Muscle of back (tissue), 3 donors: ENCODE measurements at regions not wholly inside any gene's neighbourhood (a gene's known extent, or its start where the extent isn't known, plus 50 kb on each side); places are given as distances from the start of the nearest gene placed in this dataset.
A peak's percentile ranks its signal among the peaks of the same experiment; 100 is the strongest.

ENCODE experiments used
- DNase-seq, 3 donors: peaks; one replicate each; pipeline versions ENCODE4 v3.0.0 to v3.0.0-alpha.2; 2013

DNA sequence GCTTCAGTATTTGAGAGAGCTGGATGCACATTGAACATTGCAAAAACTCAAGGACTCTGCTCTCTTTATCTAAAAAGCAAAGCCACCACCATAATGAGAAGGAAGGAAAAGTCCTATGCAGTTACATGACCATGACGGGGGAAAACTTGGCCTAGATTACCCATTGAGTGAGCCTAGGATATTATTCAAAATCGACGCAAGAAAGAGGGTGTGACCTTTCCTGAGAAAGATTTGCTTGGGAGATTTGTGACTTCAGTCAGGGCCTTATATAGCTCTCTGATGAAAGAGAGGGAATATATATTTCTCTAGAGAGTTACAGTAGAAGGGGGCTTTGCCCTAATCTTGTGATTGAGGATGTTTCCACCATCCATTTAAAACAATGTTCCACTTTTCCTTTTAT lies 153.0 kb upstream of the DPYD start:
- no peak for DNase-seq

DNA sequence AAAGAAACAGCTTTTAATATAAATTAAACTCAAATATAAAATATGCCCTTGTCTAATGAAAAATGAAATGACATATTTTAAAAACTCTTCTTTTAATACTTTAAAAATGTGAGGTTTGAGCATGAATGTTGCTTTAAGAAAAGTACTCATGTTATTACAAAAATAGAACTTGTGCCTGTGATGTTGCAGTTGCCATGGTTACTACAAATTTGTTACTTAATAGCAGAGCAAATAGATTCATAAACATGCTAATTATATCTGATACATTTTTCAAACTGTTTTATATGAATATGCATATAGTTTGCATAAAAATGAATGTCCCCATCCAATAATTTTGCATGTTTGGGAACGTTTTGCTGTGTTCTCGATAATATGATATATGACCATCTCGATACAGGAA lies 152.3 kb upstream of the DPYD start:
- DNase-seq: no peak

DNA sequence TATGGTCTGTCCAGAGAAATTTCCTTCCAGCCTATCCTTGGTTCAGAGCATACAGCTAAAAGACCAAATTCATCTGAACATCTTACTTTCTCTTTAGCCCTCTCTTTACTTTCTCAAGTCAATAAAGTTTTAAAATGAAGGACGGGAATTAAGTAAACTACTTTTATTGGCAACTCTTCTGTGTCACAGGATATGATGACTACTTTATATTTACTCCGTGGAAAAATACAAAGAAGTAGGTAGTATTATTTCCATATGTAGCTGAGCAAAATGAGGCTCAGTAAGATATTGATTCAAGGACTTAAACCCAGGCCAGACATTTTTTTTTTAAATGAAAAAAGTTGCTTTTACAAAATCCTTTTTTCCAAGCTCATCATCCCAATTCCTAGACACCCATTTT lies 151.2 kb upstream of the DPYD start:
- no peak for DNase-seq

- DNase-seq: no peak
Observed at GRCh38 chr1:98068016-98068415, 147.2 kb upstream of the DPYD start.

GRCh38 chr1:98066911-98067310 lies 146.1 kb upstream of the DPYD start:
- DNase-seq: no peak

GRCh38 chr1:98059620-98060019 lies 138.8 kb upstream of the DPYD start:
- no peak for DNase-seq

DNA sequence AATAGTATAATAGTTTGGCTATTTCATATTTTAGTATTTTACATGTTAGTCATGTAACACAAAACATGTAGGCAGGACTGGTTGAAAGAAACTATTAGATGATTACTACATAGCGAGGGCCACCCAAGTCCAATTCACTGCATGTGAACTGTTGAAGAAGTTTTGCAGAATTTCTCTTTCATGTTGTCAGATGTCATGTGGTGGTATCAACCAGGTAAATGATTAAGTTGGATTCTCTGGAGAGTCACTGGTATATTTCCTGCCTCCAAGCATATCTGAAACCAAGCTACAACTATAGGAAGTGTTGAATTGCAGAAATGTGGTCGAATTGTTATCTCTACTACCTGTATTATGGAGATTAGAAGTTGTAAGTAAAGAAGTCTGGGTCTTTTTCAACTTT lies 137.8 kb upstream of the DPYD start:
- no peak for DNase-seq

- DNase-seq: no peak
Observed at GRCh38 chr1:98057236-98057910, 136.5 kb upstream of the DPYD start.

GRCh38 chr1:98056781-98057180 lies 135.9 kb upstream of the DPYD start:
- DNase-seq: no peak

GRCh38 chr1:98055457-98055856 lies 134.6 kb upstream of the DPYD start:
- no peak for DNase-seq

DNA sequence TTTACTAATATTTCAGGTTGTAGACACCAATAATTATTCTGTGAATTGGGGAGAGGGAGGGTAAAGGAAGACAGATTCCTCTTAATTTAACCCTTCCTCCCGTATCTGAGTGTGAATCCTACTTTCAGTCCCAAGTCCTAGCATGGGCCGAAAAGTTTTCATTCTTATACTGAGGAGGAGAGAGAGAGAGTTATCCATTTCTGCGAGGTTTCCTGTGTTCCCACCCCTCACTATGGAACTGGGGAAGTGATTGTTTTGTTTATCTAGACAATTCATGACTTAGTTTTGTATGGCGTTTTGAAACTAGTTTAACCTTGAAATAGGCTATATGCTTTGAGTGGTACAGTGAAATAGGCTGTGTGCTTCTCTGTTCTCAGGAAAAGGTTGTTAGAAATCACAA lies 134.0 kb upstream of the DPYD start:
- no peak for DNase-seq

- DNase-seq: no peak
Observed at GRCh38 chr1:98054367-98054701, 133.5 kb upstream of the DPYD start.

GRCh38 chr1:98053471-98054366 lies 132.9 kb upstream of the DPYD start:
- peak; percentile 59 to 88 (median 72) for DNase-seq

- DNase-seq: peak; percentile 63 to 80 (median 67)
Observed at GRCh38 chr1:98051065-98051675, 130.3 kb upstream of the DPYD start.

GRCh38 chr1:98049370-98050135 lies 128.7 kb upstream of the DPYD start:
- DNase-seq: peak in 1 of 3 donors; percentile 27

GRCh38 chr1:98048751-98049325 lies 128.0 kb upstream of the DPYD start:
- DNase-seq: no peak

DNA sequence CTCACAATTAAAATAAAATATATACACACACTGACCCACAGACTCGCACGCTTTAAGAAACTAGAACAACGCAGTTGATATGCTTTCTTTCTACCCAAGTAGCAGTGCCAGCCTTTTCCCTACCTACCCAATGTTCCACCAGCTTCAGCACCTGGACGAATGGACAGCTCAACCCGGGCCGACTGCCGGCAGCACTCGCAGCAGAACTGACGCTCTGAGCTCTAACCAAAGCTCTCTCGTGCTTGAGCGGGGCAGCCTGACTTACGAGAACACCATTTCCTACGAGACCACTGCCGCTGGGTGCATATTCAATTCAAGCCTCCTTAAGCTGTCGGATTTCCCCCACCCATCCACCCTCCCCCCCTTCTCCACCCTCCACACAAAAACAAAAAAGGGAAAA lies 127.4 kb upstream of the DPYD start:
- DNase-seq: peak; percentile 80 to 89 (median 83)

DNA sequence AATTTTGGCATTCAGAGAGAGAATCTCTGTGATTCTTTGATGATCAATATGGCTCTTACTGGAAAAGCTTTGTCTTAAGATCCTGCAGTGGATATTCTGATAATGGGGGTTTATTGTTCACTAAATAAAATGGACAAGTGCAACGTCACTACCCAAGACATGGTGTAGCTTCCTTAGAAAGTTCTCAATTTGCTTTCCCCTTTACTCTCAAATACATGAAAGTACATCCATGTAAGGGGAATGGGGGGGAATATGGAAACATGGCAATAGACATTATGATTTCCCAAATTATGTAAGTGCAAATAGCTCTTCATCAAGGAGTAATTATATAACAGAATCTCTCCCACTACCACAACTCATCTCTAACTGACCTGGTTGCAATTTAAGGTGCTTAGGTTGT lies 126.3 kb upstream of the DPYD start:
- DNase-seq: no peak

DNA sequence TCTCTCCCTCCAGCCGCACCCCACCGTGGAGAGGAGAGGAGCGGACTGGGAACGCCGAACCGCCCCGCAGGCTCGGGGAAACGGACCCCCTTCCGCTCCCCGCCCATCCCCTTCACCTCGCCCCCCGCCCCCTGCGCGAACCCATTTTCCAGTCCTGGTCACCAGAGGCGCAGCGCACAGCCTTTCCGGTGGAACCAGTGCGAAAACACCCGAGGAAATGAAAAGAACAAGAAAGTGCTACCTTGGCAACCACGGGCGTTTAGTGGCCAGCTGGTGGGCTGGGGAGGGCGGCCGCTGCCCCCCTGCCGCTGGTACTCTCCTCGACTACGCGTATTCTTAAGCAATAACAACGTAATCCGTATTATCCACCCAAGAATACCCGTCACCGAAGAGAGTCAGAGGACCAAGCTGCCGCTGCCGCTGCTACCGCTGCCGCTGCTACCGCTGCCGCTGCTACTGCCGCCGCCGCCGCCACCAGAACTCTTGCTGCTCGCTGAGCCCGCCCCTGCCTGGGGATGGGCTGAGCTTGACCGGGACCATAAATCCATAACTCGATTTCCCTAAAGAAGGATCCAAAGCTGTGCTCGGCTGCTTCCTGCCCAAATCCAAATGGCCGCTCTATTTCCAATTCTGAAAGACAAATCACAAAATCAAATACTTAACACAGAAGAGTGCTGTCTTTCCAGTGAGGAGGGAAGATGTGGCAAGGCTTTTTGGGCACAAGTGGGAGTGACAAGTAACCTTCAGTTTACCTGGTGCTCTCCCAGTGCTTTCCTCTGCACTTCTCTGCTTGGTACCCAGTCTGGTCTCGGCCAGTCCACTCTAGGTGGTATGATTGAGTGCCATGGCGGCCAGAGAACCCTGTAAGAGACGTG lies 125.2 kb upstream of the DPYD start:
- peak in 1 of 3 donors; percentile 52 for DNase-seq

- peak in 1 of 3 donors; percentile 27 for DNase-seq
Observed at GRCh38 chr1:98045211-98045766, 124.5 kb upstream of the DPYD start.
